DMS 273 (cell line): ENCODE measurements at regions not wholly inside any gene's neighbourhood (a gene's known extent, or its start where the extent isn't known, plus 50 kb on each side); places are given as distances from the start of the nearest gene placed in this dataset.
"Not testable (repeated sequence)": the region's sequence is repeated elsewhere in the genome, so short reads cannot be mapped to it uniquely, and the experiment has no call there.

Experiments
- DNase-seq: peaks from one replicate; lab custom pipeline; 2025; ENCODE audit not compliant: unreplicated experiment; lab: John Stamatoyannopoulos, UW

GRCh38 chr11:96508861-96509260, 119.0 kb downstream of the JRKL start:
- no peak for DNase-seq

DNA sequence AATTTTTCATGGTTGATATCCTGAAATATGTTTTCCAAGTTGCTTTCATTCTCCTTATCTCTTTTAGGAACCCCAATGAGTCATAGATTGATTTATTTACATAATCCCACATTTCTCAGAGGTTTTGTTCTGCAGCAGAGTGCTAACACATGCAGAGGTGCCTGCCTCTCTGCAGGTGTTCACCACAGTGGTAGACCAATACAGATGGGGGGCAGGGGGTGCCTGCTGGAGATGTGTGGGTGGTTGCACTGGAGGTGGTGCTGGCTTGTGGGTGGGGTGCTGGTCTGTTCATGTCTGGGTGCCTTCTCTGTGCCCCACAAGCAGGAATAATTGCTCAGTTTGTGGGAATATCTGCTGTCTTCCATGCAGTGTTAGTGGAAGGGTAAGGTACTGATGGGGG, 131.1 kb downstream of the JRKL start:
- no peak for DNase-seq

GRCh38 chr11:96523656-96524055, 133.8 kb downstream of the JRKL start:
- no peak for DNase-seq

DNA sequence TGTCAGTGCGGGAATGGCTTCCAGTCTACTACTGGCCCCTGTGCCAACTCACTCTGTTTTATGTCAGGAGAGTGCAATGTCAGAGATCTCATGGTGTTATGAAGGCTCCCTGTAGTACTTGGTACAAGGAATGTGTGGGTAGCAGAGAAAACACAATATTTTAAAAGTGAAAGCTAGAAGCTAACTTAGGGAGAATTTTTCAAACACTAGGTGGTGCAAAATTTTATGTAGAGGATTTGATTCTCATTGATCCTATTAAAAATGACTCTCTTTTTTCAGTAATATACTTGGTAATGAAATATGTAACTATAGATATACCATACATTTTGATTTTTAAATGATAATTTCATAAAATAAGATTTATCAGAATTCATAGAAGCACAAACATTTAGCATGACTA, 134.7 kb downstream of the JRKL start:
- no peak for DNase-seq

GRCh38 chr11:96530473-96530872, 140.7 kb downstream of the JRKL start:
- no peak for DNase-seq

DNA sequence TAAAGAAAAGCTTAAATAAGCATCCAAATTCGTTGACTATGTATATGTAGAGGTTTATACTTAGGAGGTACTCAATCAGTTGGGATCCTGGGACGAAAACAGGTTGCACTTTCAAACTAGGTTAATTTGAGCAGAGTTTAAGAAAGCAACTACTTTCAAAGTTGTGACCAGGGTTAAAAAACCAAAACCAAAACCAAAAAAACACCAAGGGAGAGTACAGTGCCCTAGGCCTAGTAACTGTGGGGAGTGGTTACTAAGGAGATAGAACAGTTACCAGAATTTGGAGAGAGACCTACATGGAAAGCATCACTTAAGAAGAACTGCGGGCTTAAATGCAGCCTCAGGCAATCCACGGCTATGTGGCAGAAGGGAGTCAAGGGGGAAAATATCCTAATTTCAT, 148.3 kb downstream of the JRKL start:
- DNase-seq: no peak

- no peak for DNase-seq
Measured at GRCh38 chr11:96538622-96539021, 148.8 kb downstream of the JRKL start.

GRCh38 chr11:96540875-96541274, 151.1 kb downstream of the JRKL start:
- no peak for DNase-seq

DNA sequence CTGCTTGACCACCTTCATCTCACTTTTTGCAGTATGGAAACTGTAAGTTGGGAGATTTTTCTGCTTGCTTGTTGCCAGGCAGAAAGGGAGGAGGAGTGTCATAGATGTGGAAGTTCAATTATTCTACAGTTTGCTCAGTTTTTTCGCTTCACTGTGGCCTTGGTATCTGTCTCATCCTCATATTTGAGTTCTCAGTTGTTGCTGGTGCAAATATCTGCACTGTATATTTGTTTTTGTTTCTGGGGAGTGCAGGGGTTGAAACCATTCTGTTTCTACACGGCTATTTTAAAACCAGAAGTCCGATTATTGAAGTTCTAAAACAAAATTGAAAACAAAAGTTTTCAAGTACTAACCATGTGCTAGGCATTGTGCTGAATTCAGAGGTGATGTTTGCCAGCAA, 153.4 kb downstream of the JRKL start:
- no peak for DNase-seq

DNA sequence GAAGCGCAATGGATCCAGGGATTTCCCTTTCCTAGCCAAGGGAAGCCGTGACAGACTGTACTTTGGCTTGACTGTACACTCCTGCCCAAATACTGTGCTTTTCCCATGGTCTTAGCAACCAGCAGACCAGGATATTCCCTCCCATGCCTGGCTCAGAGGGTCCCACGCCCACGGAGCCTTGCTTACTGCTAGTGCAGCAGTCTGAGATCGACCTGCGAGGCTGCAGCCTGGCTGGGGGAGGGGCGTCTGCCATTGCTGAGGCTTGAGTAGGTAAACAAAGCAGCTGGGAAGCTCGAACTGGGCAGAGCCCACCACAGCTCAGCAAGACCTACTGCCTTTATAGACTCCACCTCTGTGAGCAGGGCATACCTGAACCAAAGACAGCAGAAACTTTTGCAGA, 155.4 kb downstream of the JRKL start:
- not testable (repeated sequence) for DNase-seq

GRCh38 chr11:96551136-96551535, 161.3 kb downstream of the JRKL start:
- DNase-seq: no peak

DNA sequence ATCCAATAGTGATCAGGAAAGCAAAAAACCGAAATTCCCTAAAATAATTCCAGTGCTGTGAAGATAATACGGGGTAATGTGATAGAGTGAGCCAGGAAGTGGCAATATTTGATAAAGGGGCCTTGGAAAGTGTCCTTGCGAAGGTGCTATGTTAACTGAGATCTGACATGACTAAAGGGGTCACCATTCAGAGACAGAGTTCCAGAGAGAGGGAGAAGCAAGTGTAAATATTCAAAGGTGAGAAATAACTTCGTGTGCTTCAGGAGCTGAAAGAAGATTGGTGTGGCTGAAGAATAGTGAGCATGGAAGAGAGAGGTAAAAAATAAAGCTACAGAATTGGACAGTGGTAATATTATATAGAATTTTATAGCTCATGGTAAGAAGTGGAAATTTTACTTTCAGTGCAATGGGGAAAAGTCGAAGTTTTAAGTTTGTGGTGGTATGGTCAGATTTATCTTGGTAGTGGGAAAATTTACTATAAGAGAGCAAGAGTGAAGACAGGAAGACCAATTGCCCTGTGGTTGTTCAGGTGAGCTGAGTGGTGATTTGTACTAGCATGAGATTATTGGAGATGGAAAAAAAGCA, 164.5 kb downstream of the JRKL start:
- no peak for DNase-seq

DNA sequence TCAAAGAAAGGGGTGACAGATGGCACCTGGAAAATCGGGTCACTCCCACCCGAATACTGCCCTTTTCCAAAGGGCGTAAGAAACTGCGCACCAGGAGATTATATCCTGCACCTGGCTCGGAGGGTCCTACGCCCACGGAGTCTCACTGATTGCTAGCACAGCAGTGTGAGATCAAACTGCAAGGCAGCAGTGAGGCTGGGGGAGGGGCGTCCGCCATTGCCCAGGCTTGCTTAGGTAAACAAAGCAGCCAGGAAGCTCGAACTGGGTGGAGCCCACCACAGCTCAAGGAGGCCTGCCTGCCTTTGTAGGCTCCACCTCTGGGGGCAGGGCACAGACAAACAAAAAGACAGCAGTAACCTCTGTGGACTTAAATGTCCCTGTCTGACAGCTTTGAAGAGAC, 166.0 kb downstream of the JRKL start:
- DNase-seq: not testable (repeated sequence)

- not testable (repeated sequence) for DNase-seq
Measured at GRCh38 chr11:96560727-96561126, 170.9 kb downstream of the JRKL start.

DNA sequence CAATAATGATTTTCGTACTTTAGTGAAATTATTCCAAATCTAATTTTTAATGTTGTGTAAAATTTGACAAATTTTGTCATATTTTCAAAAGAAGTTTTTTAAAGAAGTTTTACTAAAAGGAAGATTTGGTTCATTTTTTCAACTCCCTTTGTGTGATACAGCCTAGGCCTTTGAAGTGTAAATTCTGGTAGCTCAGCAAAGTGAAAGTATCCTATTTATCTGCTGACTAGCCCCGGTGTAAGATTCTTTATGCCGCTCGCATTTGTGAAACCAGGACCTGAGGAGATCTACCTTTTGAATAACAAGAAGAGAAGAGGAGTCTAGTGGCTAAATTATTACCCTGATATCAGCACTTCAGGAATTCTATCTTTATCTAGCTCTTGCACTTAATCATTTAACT, 177.4 kb downstream of the JRKL start:
- DNase-seq: no peak

DNA sequence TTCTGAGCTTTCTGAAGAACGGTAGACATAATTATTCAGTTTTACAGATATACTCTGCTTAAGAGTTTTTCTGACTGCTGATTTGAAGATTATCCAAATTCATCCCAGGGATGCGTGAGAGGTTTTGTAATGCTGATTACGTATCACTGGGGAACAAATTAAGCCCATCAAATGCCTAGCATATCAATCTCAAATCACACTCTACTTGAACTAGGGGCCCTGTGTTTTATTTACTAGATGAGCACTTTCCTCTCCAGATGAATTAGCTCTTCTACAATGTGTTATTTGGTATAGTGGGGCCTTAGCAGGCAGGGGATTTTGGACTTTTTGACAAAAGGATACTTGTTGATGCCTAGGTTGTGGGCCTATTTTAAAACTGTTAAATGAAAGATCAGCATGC, 177.9 kb downstream of the JRKL start:
- DNase-seq: no peak

DNA sequence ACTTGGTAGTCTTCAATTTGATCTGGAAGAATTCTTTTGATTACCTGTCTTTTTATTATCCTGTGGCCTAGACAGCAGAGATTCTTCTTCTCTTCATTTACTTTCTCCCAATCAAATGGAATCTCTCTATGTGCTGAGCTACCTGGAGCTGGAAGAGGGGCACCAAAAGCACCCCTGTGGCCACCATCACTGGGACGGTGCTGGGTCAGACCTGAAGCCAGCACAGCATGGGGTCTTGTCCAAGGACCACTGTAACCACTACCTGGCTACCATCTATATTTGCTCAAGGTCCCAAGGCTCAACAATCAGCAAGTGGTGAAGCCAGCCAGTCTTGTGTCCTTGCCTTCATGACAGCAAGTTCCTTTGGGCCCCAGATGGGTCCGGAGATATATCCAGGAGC, 186.6 kb downstream of the JRKL start:
- DNase-seq: no peak

DNA sequence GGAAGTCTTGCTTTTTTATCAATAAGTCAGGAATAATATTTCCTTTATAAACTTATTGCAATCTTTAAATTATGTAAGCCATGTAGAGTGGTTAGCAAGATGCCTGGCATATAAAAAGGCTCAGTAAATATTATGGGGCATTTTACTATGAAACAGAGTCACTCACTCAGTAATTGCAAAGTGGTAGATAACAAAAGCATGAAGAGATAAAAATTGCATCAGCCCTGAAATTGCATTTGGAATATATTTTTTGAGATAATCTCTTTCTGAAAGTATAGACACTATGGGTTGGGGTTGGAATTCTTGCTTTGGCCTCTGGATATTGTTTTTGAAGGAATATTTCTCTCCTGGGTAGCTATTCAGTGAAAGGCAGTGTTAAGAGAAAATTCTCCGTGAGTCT, 188.6 kb downstream of the JRKL start:
- no peak for DNase-seq

GRCh38 chr11:96579656-96580055, 189.8 kb downstream of the JRKL start:
- DNase-seq: no peak

GRCh38 chr11:96580476-96581040, 190.7 kb downstream of the JRKL start:
- DNase-seq: no peak

- DNase-seq: not testable (repeated sequence)
Measured at GRCh38 chr11:96585944-96586880, 196.4 kb downstream of the JRKL start.

DNA sequence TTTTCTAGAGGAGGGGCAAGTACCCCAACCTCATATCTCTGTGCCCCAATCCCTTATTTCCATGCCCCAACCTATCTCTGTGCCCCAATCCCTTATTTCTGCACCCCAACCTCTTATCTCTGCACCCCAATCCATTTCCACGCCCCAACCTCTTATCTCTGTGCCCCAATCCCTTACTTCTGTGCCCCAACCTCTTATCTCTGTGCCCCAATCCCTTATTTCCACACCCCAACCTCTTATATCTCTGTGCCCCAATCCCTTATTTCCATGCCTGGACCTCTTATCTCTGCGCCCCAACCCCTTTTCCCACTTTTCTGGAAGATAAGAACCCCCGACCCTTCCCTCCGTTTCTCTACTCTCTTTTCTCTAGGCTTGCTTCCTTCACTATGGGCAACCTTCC, 199.0 kb downstream of the JRKL start:
- DNase-seq: not testable (repeated sequence)
